H1 (cell line): ENCODE measurements at regions not wholly inside any gene's neighbourhood (a gene's known extent, or its start where the extent isn't known, plus 50 kb on each side); places are given as distances from the start of the nearest gene placed in this dataset.

Source experiments
- CTCF ChIA-PET: fragments of 300-600 bp; sonication (Branson Sonifier 250); formaldehyde crosslinking; loops from one replicate; lab custom pipeline; 2021; ENCODE audit not compliant: partially characterized antibody; lab: Charles Lee
- POLR2A ChIA-PET: fragments of 300-600 bp; sonication (Branson Sonifier 250); formaldehyde crosslinking; loops from one replicate; lab custom pipeline; 2021; ENCODE audit warnings: inconsistent platforms; ENCODE audit not compliant: partially characterized antibody; lab: Charles Lee
- DNase-seq, 2 experiments: peaks; one replicate each; pipeline versions ENCODE4 v3.0.0 to v3.0.0-alpha.2; 2010 to 2022; ENCODE audit warnings: low spot score in 2 of 2, low read depth in 1 of 2, mixed read lengths in 1 of 2
- FAIRE-seq: peaks from 2 replicates; lab custom pipeline; 2011; peaks lifted over from hg19 to GRCh38; lab: Jason Lieb, UNC
- H2AFZ ChIP-seq: 2 replicates; pipeline ENCODE4 v1.8.1; 2012; ENCODE audit warnings: low read length, inconsistent platforms
- H2AK5ac ChIP-seq: 2 replicates; pipeline ENCODE4 v1.6.1; 2013; ENCODE audit warnings: low read depth, low read length
- H2BK120ac ChIP-seq: replicated peaks from 2 replicates; pipeline ENCODE3; 2013; ENCODE audit warnings: low read depth, low read length, inconsistent platforms
- H2BK12ac ChIP-seq: 2 replicates; pipeline ENCODE4 v1.6.1; 2013; ENCODE audit warnings: low read depth, low read length
- H2BK15ac ChIP-seq: 2 replicates; pipeline ENCODE4 v1.6.1; 2013; ENCODE audit warnings: low read length
- H2BK20ac ChIP-seq: 2 replicates; pipeline ENCODE4 v1.6.1; 2013; ENCODE audit warnings: low read length
- H2BK5ac ChIP-seq: 2 replicates; pipeline ENCODE4 v1.6.1; 2013; ENCODE audit warnings: low read depth, low read length
- H3K14ac ChIP-seq: 2 replicates; pipeline ENCODE4 v1.6.1; 2013; ENCODE audit warnings: inconsistent platforms; ENCODE audit not compliant: insufficient read length
- H3K18ac ChIP-seq: 2 replicates; pipeline ENCODE4 v1.6.1; 2013; ENCODE audit warnings: low read length; ENCODE audit errors: extremely low read depth
- H3K23ac ChIP-seq: 2 replicates; pipeline ENCODE4 v1.6.1; 2013; ENCODE audit warnings: inconsistent platforms; ENCODE audit not compliant: insufficient read length
- H3K23me2 ChIP-seq: 2 replicates; pipeline ENCODE4 v1.6.1; 2013; ENCODE audit warnings: low read depth, low read length
- H3K27ac ChIP-seq: 2 replicates; pipeline ENCODE4 v1.6.1; 2011; ENCODE audit warnings: low read depth, low read length, inconsistent platforms
- H3K27me3 ChIP-seq, 4 experiments: replicated peaks in 1 of 4; 1 replicate in 1 of 4; 2 replicates in 3 of 4; pipeline versions ENCODE4 v1.6.1 to v1.8.1; 2011 to 2013; ENCODE audit warnings: low read length in 3 of 4, mild to moderate bottlenecking in 3 of 4, inconsistent platforms in 2 of 4, mixed read lengths in 2 of 4, moderate library complexity in 1 of 4; ENCODE audit not compliant: control insufficient read depth in 3 of 4, insufficient read depth in 3 of 4; ENCODE audit errors: extremely low read depth in 1 of 4
- H3K36me3 ChIP-seq, 4 experiments: 2 replicates each; pipeline versions ENCODE4 v1.6.1 to v1.8.1; 2011 to 2013; ENCODE audit warnings: mild to moderate bottlenecking in 4 of 4, low read length in 3 of 4, moderate library complexity in 2 of 4, control low read depth in 1 of 4, inconsistent platforms in 1 of 4; ENCODE audit not compliant: insufficient read depth in 4 of 4, control insufficient read depth in 2 of 4
- H3K4ac ChIP-seq: replicated peaks from 2 replicates; pipeline ENCODE3; 2013; ENCODE audit warnings: low read length, low read depth, mixed read lengths, inconsistent platforms; ENCODE audit not compliant: insufficient read length
- H3K4me1 ChIP-seq, 4 experiments: replicated peaks in 1 of 4; 1 replicate in 1 of 4; 2 replicates in 3 of 4; pipeline versions ENCODE4 v1.6.1 to v1.8.1; 2011 to 2013; ENCODE audit warnings: low read length in 3 of 4, inconsistent platforms in 2 of 4, mixed read lengths in 1 of 4; ENCODE audit not compliant: insufficient read depth in 4 of 4, control insufficient read depth in 3 of 4
- H3K4me2 ChIP-seq, 2 experiments: 2 replicates each; pipeline versions ENCODE4 v1.6.1 to v1.8.1; 2011 to 2013; ENCODE audit warnings: low read depth in 2 of 2, low read length in 2 of 2, control low read depth in 1 of 2, inconsistent platforms in 1 of 2, mild to moderate bottlenecking in 1 of 2; ENCODE audit not compliant: insufficient read depth in 1 of 2
- H3K4me3 ChIP-seq, 4 experiments: fragments of 200-600, 300-600 bp in 1 of 4; sonication (generic), shearing (Covaris generic), sonication (Bioruptor Twin) in 1 of 4; 2 replicates each; pipeline versions ENCODE4 v1.5.1 to v1.8.1; 2011 to 2016; ENCODE audit warnings: low read length in 4 of 4, low read depth in 3 of 4, control low read depth in 2 of 4, inconsistent platforms in 2 of 4, mild to moderate bottlenecking in 2 of 4, mixed read lengths in 1 of 4, moderate library complexity in 1 of 4; ENCODE audit not compliant: insufficient read depth in 2 of 4; ENCODE audit errors: extremely low read depth in 1 of 4
- H3K56ac ChIP-seq: replicated peaks from 2 replicates; pipeline ENCODE3; 2013; ENCODE audit warnings: low read depth, mild to moderate bottlenecking, mixed read lengths, low read length, inconsistent platforms; ENCODE audit not compliant: insufficient read length
- H3K79me1 ChIP-seq: 2 replicates; pipeline ENCODE4 v1.6.1; 2013; ENCODE audit warnings: low read depth, low read length, control low read depth
- H3K79me2 ChIP-seq, 2 experiments: 2 replicates each; pipeline versions ENCODE4 v1.6.1 to v1.8.1; 2012 to 2013; ENCODE audit warnings: low read length in 2 of 2, mild to moderate bottlenecking in 2 of 2, inconsistent platforms in 1 of 2; ENCODE audit not compliant: insufficient read depth in 2 of 2, control insufficient read depth in 1 of 2
- H3K9ac ChIP-seq, 4 experiments: replicated peaks in 1 of 4; 1 replicate in 1 of 4; 2 replicates in 3 of 4; pipeline versions ENCODE4 v1.6.1 to v1.8.1; 2011 to 2013; ENCODE audit warnings: low read depth in 3 of 4, low read length in 3 of 4, control low read depth in 2 of 4, mild to moderate bottlenecking in 2 of 4, moderate library complexity in 2 of 4, inconsistent platforms in 1 of 4; ENCODE audit errors: extremely low read depth in 1 of 4
- H3K9me3 ChIP-seq, 2 experiments: 2 replicates each; pipeline versions ENCODE4 v1.6.1 to v1.8.1; 2012 to 2013; ENCODE audit warnings: mild to moderate bottlenecking in 2 of 2, moderate library complexity in 2 of 2, control low read depth in 1 of 2, inconsistent platforms in 1 of 2, low read depth in 1 of 2, low read length in 1 of 2, mixed read lengths in 1 of 2; ENCODE audit not compliant: insufficient read depth in 2 of 2
- H4K20me1 ChIP-seq, 2 experiments: replicated peaks in 1 of 2; 2 replicates each; pipeline versions ENCODE3 to v1.8.1; 2011 to 2013; ENCODE audit warnings: inconsistent platforms in 2 of 2, low read length in 2 of 2, mild to moderate bottlenecking in 1 of 2; ENCODE audit not compliant: insufficient read depth in 2 of 2, control insufficient read depth in 1 of 2
- H4K5ac ChIP-seq: 2 replicates; pipeline ENCODE4 v1.6.1; 2013; ENCODE audit warnings: low read length, low read depth, mixed read lengths, inconsistent platforms; ENCODE audit not compliant: insufficient read length
- H4K8ac ChIP-seq: 2 replicates; pipeline ENCODE4 v1.8.0; 2013; ENCODE audit warnings: mild to moderate bottlenecking, moderate library complexity, low read length, inconsistent platforms; ENCODE audit not compliant: insufficient read depth; ENCODE audit errors: extremely low read depth
- H4K91ac ChIP-seq: replicated peaks from 2 replicates; pipeline ENCODE3; 2013; ENCODE audit warnings: low read length, mixed read lengths, inconsistent platforms; ENCODE audit not compliant: insufficient read length
- ASH2L ChIP-seq: fragments of 200-600, 300-600 bp; sonication (generic); IDR thresholded peaks from one replicate; pipeline ENCODE4 v1.7.1; 2017; ENCODE audit warnings: low read length
- ATF3 ChIP-seq: IDR thresholded peaks from 2 replicates; pipeline ENCODE4 v1.6.1; 2011; ENCODE audit warnings: low read depth, mild to moderate bottlenecking, low read length; ENCODE audit not compliant: insufficient read depth
- JUND ChIP-seq: IDR thresholded peaks from 2 replicates; pipeline ENCODE4 v1.6.1; 2011; ENCODE audit warnings: mild to moderate bottlenecking, improper control_type of control experiment, low read length
- RXRA ChIP-seq: IDR thresholded peaks from 2 replicates; pipeline ENCODE4 v1.6.1; 2011; ENCODE audit warnings: low read depth, mild to moderate bottlenecking, low read length, moderate library complexity; ENCODE audit not compliant: insufficient read depth
- TBP ChIP-seq: IDR thresholded peaks from 2 replicates; pipeline ENCODE4 v1.6.1; 2011; ENCODE audit warnings: low read depth, low read length, improper control_type of control experiment
- WGBS, 2 experiments: shearing (Covaris generic) in 1 of 2; methylation state at CpG; one replicate each; pipeline versions ENCODE4 v1.1.6 to v1.1.7; 2013 to 2015; ENCODE audit warnings: low lambda C conversion rate in 2 of 2, mixed read lengths in 2 of 2, inconsistent platforms in 1 of 2, low coverage in 1 of 2, missing lambda C conversion rate in 1 of 2; ENCODE audit not compliant: insufficient replicate concordance in 2 of 2, insufficient coverage in 1 of 2, insufficient read length in 1 of 2; ENCODE audit errors: extremely low coverage in 1 of 2, missing lambda C conversion rate in 1 of 2; 5-methylcytosine and 5-hydroxymethylcytosine counted together

- no peak overlapping the region for H2BK120ac ChIP-seq
- no peak overlapping the region for H2BK5ac ChIP-seq
- H4K20me1 ChIP-seq, result no peaks in the 10 kb centered on the region
- no peak overlapping the region for H3K23ac ChIP-seq
- no peak overlapping the region for H3K4me3 ChIP-seq
- no peaks in the 10 kb centered on the region for H3K36me3 ChIP-seq
- no peak overlapping the region for H3K56ac ChIP-seq
- 0 out of 2 replicates have a peak overlapping the region, but pooled peaks have one; percentile 16 for H2BK20ac ChIP-seq
- H3K27ac ChIP-seq, result no peak overlapping the region
- FAIRE-seq (peak; percentile 96), DNase-seq (peak; percentile 31 to 75)
- H3K27me3 ChIP-seq, result no peaks in the 10 kb centered on the region
- H2AK5ac ChIP-seq, result no peak overlapping the region
- no peaks in the 10 kb centered on the region for H3K79me1 ChIP-seq
- H2AFZ ChIP-seq, result 0 out of 2 replicates have a peak overlapping the region, but pooled peaks have one; percentile 81
- ChIA-PET POLR2A (no interaction called here), CTCF (interaction anchor here (0.6 to 2.8 kb wide), 47 partner anchors 9 to 649 kb away, joined by 3 to 21 read pairs (median 4); no protein-coding TSS in a partner anchor)
- H4K5ac ChIP-seq, result no peak overlapping the region
- H3K23me2 ChIP-seq, result no peaks in the 10 kb centered on the region
- H3K4me2 ChIP-seq, result no peak overlapping the region
- WGBS, 2 experiments, result 57% methylated on average over 9 of the region's 9 CpGs; no CpG with 5 or more reads in 1 of the 2 experiments
- H3K18ac ChIP-seq, result no peak overlapping the region
- H3K79me2 ChIP-seq, result no peaks in the 10 kb centered on the region
- peak overlapping the region; percentile 93 for H2BK15ac ChIP-seq
- no peak overlapping the region for H3K9ac ChIP-seq
- no peak overlapping the region for H3K14ac ChIP-seq
- no peak overlapping the region for H3K4ac ChIP-seq
- H3K4me1 ChIP-seq, result peaks cover 0 to 8% (median 2%) of the 10 kb centered on the region in 4 experiments; a peak in 2 of 7 replicates
- H3K9me3 ChIP-seq, result peaks cover 0 to 6% of the 10 kb centered on the region in 2 experiments; a peak in 1 of 4 replicates
- peak overlapping the region; percentile 61; the same call in 1 of the 2 replicates for H2BK12ac ChIP-seq
- H4K91ac ChIP-seq, result no peak overlapping the region
- H4K8ac ChIP-seq, result no peak overlapping the region
- TF ChIP-seq JUND, result no peak
- TF ChIP-seq ASH2L, result no peak
- no peak for TF ChIP-seq ATF3
- no peak for TF ChIP-seq TBP
- no peak for TF ChIP-seq RXRA
Observed at GRCh38 chr16:6146874-6147425, 1049.4 kb upstream of the EEF2KMT start.
